ENCODE measurements at regions not wholly inside any gene's neighbourhood (a gene's known extent, or its start where the extent isn't known, plus 50 kb on each side); places are given as distances from the start of the nearest gene placed in this dataset.

- Histone ChIP-seq H3K27me3 (ENCODE audit: control insufficient read depth in 2 of 2, insufficient read depth in 2 of 2, low read length in 2 of 2) (no peaks in the 10 kb centered on the region), H3K36me3 (replicated peaks in 1 of 2; ENCODE audit: control insufficient read depth in 1 of 2, insufficient read depth in 2 of 2, low read length in 2 of 2) (no peaks in the 10 kb centered on the region), H2AFZ (ENCODE audit: insufficient read depth, low read depth, low read length, poor library complexity, severe bottlenecking) (no peak overlapping the region), H3K9me3 (replicated peaks in 1 of 2; ENCODE audit: control insufficient read depth in 1 of 2, insufficient read depth in 1 of 2, low read length in 2 of 2) (peaks cover 0 to 5% of the 10 kb centered on the region in 2 donors), H3K4me3 (replicated peaks in 1 of 3; ENCODE audit: low read depth in 2 of 3, low read length in 3 of 3) (no peak overlapping the region), H3K27ac (ENCODE audit: low read depth in 1 of 2, low read length in 2 of 2) (no peak overlapping the region), H3K79me2 (ENCODE audit: insufficient read depth, low read length) (no peaks in the 10 kb centered on the region), H3K4me2 (replicated peaks; ENCODE audit: extremely low read depth, low read length, poor library complexity, severe bottlenecking) (no peak overlapping the region), H4K20me1 (ENCODE audit: insufficient read depth, low read length) (no peaks in the 10 kb centered on the region), H3K9ac (ENCODE audit: insufficient read depth, low read length, poor library complexity, severe bottlenecking) (no peak overlapping the region), H3K4me1 (ENCODE audit: control insufficient read depth in 1 of 2, insufficient read depth in 2 of 2, low read length in 2 of 2) (no peaks in the 10 kb centered on the region)
- intact Hi-C loops (cut with micrococcal nuclease), result no loop called here
- Mint-ChIP-seq H3K4me1 (no peaks in the 10 kb centered on the region), H3K36me3 (no peaks in the 10 kb centered on the region), H3K4me3 (no peak overlapping the region), H3K9me3 (peaks cover 0 to 8% (median 3%) of the 10 kb centered on the region in 7 donors), H3K27me3 (ENCODE audit: low read depth in 3 of 3) (peaks cover 0 to 1% (median 0%) of the 10 kb centered on the region in 3 donors), H3K27ac (no peak overlapping the region)
- WGBS (ENCODE audit: insufficient coverage), result no CpG with 5 or more reads among the region's 2 CpGs
- no peak for DNase-seq
- no peak for TF ChIP-seq CTCF (IDR thresholded peaks at IDR 0.05)
Observed at GRCh38 chr4:133581996-133582619, 433.0 kb downstream of the PCDH10 start.

GRCh38 chr4:133574248-133574647 is 425.2 kb downstream of the PCDH10 start:
- H3K4me3 ChIP-seq (replicated peaks in 1 of 3; ENCODE audit: low read depth in 2 of 3, low read length in 3 of 3), result no peak overlapping the region
- no peaks in the 10 kb centered on the region for H3K9me3 ChIP-seq (replicated peaks in 1 of 2; ENCODE audit: control insufficient read depth in 1 of 2, insufficient read depth in 1 of 2, low read length in 2 of 2)
- H3K79me2 ChIP-seq (ENCODE audit: insufficient read depth, low read length), result no peaks in the 10 kb centered on the region
- H3K4me2 ChIP-seq (replicated peaks; ENCODE audit: extremely low read depth, low read length, poor library complexity, severe bottlenecking), result no peak overlapping the region
- DNase-seq, result no peak
- H3K27ac ChIP-seq (ENCODE audit: low read depth in 1 of 2, low read length in 2 of 2), result no peak overlapping the region
- peaks cover 0 to 8% (median 1%) of the 10 kb centered on the region in 7 donors for H3K9me3 Mint-ChIP-seq
- H3K36me3 ChIP-seq (replicated peaks in 1 of 2; ENCODE audit: control insufficient read depth in 1 of 2, insufficient read depth in 2 of 2, low read length in 2 of 2), result no peaks in the 10 kb centered on the region
- no peak for TF ChIP-seq CTCF (IDR thresholded peaks at IDR 0.05)
- no peaks in the 10 kb centered on the region for H4K20me1 ChIP-seq (ENCODE audit: insufficient read depth, low read length)
- H3K36me3 Mint-ChIP-seq, result no peaks in the 10 kb centered on the region
- no peak overlapping the region for H3K27ac Mint-ChIP-seq
- no peak overlapping the region for H3K9ac ChIP-seq (ENCODE audit: insufficient read depth, low read length, poor library complexity, severe bottlenecking)
- H3K4me3 Mint-ChIP-seq, result no peak overlapping the region
- H3K27me3 ChIP-seq (ENCODE audit: control insufficient read depth in 2 of 2, insufficient read depth in 2 of 2, low read length in 2 of 2), result no peaks in the 10 kb centered on the region
- H3K4me1 ChIP-seq (ENCODE audit: control insufficient read depth in 1 of 2, insufficient read depth in 2 of 2, low read length in 2 of 2), result no peaks in the 10 kb centered on the region
- no CpG with 5 or more reads among the region's 1 CpG for WGBS (ENCODE audit: insufficient coverage)
- H3K4me1 Mint-ChIP-seq, result no peaks in the 10 kb centered on the region
- intact Hi-C loops (cut with micrococcal nuclease), result no loop called here
- no peaks in the 10 kb centered on the region for H3K27me3 Mint-ChIP-seq (ENCODE audit: low read depth in 3 of 3)
- no peak overlapping the region for H2AFZ ChIP-seq (ENCODE audit: insufficient read depth, low read depth, low read length, poor library complexity, severe bottlenecking)
